ENCODE measurements at regions not wholly inside any gene's neighbourhood (a gene's known extent, or its start where the extent isn't known, plus 50 kb on each side); places are given as distances from the start of the nearest gene placed in this dataset.
A peak's percentile ranks its signal among the peaks of the same experiment; 100 is the strongest.
"Not testable (repeated sequence)": the region's sequence is repeated elsewhere in the genome, so short reads cannot be mapped to it uniquely, and the experiment has no call there.

- DNase-seq (ENCODE audit: low spot score): no peak
Observed at GRCh38 chr20:22529150-22530019, 55.0 kb downstream of the FOXA2 start.

GRCh38 chr20:22526512-22527012 lies 57.8 kb downstream of the FOXA2 start:
- DNase-seq (ENCODE audit: low spot score): no peak

GRCh38 chr20:22525821-22526220 lies 58.6 kb downstream of the FOXA2 start:
- no peak for DNase-seq (ENCODE audit: low spot score)

- no peak for DNase-seq (ENCODE audit: low spot score)
Observed at GRCh38 chr20:22525069-22525820, 59.1 kb downstream of the FOXA2 start.

GRCh38 chr20:22524393-22525015 lies 59.9 kb downstream of the FOXA2 start:
- DNase-seq (ENCODE audit: low spot score): no peak

GRCh38 chr20:22523499-22524392 lies 60.6 kb downstream of the FOXA2 start:
- DNase-seq (ENCODE audit: low spot score): peak; percentile 61

- DNase-seq (ENCODE audit: low spot score): no peak
Observed at GRCh38 chr20:22523128-22523498, 61.3 kb downstream of the FOXA2 start.

GRCh38 chr20:22522701-22523100 lies 61.7 kb downstream of the FOXA2 start:
- no peak for DNase-seq (ENCODE audit: low spot score)

GRCh38 chr20:22521940-22522339 lies 62.4 kb downstream of the FOXA2 start:
- DNase-seq (ENCODE audit: low spot score): not testable (repeated sequence)

- DNase-seq (ENCODE audit: low spot score): no peak
Observed at GRCh38 chr20:22520381-22520780, 64.0 kb downstream of the FOXA2 start.

GRCh38 chr20:22515264-22515663 lies 69.1 kb downstream of the FOXA2 start:
- no peak for DNase-seq (ENCODE audit: low spot score)

- DNase-seq (ENCODE audit: low spot score): no peak
Observed at GRCh38 chr20:22513574-22513973, 70.8 kb downstream of the FOXA2 start.

GRCh38 chr20:22512911-22513489 lies 71.4 kb downstream of the FOXA2 start:
- no peak for DNase-seq (ENCODE audit: low spot score)

GRCh38 chr20:22511943-22512910 lies 72.1 kb downstream of the FOXA2 start:
- peak; percentile 80 for DNase-seq (ENCODE audit: low spot score)

GRCh38 chr20:22509843-22510147 lies 74.6 kb downstream of the FOXA2 start:
- DNase-seq (ENCODE audit: low spot score): no peak

GRCh38 chr20:22509090-22509842 lies 75.1 kb downstream of the FOXA2 start:
- DNase-seq (ENCODE audit: low spot score): no peak

GRCh38 chr20:22508426-22508825 lies 75.9 kb downstream of the FOXA2 start:
- DNase-seq (ENCODE audit: low spot score): no peak

- DNase-seq (ENCODE audit: low spot score): no peak
Observed at GRCh38 chr20:22507240-22507961, 77.0 kb downstream of the FOXA2 start.
